ENCODE measurements at regions not wholly inside any gene's neighbourhood (a gene's known extent, or its start where the extent isn't known, plus 50 kb on each side); places are given as distances from the start of the nearest gene placed in this dataset.

DNA sequence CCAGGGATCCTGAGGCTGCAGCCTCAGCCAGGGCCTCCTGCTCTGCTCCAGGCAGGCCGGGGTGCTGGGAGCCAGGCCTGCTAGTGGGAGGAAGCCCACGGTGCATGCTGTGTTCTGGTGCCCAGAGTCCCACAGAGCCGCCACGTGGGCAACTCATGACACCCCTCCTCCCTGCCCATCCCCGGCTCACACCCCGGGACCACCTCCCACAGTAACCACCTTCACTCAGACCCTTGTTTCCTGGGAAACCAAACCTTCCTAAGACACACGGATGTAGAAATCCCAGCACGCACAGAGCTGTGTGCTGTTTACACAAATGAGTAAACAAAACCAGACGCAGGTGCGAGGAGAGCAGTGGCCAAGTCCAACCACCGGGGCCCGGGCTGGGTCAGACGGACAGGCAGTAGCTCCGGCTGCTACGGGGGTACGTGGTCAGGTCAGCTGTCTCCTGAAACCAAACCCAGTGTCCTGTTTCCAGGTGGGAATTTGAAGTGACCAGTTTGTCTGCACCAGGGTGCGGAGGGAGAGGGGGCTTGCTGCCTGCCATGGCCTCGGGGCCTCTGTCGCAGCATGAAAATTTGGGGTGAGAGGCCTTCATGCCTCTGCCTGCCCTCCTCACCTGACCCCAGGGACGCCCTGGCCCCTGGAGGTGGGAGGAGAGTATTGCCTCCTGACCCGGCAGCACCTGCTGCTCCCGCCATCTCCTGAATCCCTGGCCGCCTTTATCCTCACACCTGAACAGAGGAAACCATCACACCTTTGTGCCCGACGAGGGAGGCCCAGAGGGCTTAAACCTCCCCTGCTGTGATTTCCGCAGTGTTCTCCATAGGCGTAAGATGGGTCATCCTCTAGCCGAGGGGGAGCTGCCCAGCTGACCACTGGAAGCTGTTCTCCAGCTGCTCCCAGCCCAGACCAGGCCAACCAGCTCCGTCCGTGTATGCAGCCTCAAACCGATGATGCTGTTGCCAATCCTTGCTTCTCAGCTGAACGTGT, 52.0 kb upstream of the SMOC2 start:
- H3K4me3 ChIP-seq (ENCODE audit: control insufficient read depth, low read depth, low read length) = no peak overlapping the region
- no peak for DNase-seq (ENCODE audit: low read depth)
- TF ChIP-seq, protein P1, sequence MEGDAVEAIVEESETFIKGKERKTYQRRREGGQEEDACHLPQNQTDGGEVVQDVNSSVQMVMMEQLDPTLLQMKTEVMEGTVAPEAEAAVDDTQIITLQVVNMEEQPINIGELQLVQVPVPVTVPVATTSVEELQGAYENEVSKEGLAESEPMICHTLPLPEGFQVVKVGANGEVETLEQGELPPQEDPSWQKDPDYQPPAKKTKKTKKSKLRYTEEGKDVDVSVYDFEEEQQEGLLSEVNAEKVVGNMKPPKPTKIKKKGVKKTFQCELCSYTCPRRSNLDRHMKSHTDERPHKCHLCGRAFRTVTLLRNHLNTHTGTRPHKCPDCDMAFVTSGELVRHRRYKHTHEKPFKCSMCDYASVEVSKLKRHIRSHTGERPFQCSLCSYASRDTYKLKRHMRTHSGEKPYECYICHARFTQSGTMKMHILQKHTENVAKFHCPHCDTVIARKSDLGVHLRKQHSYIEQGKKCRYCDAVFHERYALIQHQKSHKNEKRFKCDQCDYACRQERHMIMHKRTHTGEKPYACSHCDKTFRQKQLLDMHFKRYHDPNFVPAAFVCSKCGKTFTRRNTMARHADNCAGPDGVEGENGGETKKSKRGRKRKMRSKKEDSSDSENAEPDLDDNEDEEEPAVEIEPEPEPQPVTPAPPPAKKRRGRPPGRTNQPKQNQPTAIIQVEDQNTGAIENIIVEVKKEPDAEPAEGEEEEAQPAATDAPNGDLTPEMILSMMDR (conservative IDR thresholded peaks at IDR 0.05; ENCODE audit: control insufficient read depth, insufficient read depth, low read depth, low read length) = no peak

DNA sequence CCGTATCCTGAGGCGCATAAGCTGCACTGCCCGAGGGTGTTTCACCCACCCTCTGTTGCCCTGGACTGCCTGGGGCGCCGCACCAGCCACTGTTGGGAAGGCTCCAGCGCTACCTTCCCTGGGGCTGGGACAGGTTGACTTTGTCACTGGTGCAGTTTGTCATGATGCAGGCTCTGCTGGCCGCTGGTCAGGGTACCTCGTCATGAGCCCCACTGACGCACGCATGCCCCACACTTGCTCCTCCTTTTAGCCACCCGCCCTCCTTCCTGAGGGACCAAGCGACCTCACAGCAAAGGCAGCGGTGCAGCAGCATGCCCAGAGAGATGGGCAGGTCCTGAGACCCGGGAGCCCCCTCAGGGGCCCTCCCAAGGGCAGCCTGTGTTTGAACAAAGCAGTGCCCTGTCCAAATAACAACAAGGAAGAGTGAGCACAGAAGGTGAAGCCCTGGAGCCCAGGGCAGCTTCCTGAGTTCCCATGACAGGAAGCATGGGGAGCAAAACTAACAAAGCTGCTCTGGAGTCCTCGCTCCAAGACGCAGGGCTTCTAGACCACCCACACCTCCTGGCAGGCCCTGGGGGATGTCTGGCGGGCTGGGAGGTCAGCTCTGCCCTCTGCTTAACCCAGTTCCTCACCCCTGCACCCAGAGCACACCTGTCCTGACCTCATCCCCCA, 50.1 kb upstream of the SMOC2 start:
- TF ChIP-seq, protein P1 (conservative IDR thresholded peaks at IDR 0.05; ENCODE audit: control insufficient read depth, insufficient read depth, low read depth, low read length) = no peak
- H3K4me3 ChIP-seq (ENCODE audit: control insufficient read depth, low read depth, low read length) = no peak overlapping the region
- no peak for DNase-seq (ENCODE audit: low read depth)

Data from fibroblast of mammary gland (primary cell).